Endothelial cell of umbilical vein (primary cell): ENCODE measurements at regions not wholly inside any gene's neighbourhood (a gene's known extent, or its start where the extent isn't known, plus 50 kb on each side); places are given as distances from the start of the nearest gene placed in this dataset.

Source experiments
- BruUV-seq: library from RNA; stranded (reverse); fragments of 400-500 nt; replicated peaks from 2 replicates; lab custom pipeline; 2021; lab: Mats Ljungman, UMichigan
- CTCF ChIA-PET: fragments of 300-600, 350-600 bp; sonication (Branson Sonifier 250); formaldehyde crosslinking; loops from one replicate; lab custom pipeline; 2021; ENCODE audit warnings: antibody characterized with exemption, inconsistent platforms; lab: Charles Lee
- POLR2A ChIA-PET: fragments of 300-600, 350-600 bp; sonication (Branson Sonifier 250); formaldehyde crosslinking; loops from one replicate; lab custom pipeline; 2021; ENCODE audit warnings: antibody characterized with exemption, inconsistent platforms; lab: Charles Lee
- DNase-seq: peaks from one replicate; pipeline ENCODE4 v3.0.0-alpha.2; 2011; ENCODE audit warnings: low read depth, low spot score
- FAIRE-seq: peaks from 2 replicates; lab custom pipeline; 2011; peaks lifted over from hg19 to GRCh38; lab: Jason Lieb, UNC
- H2AFZ ChIP-seq: 2 replicates; pipeline ENCODE4 v1.6.0; 2012; ENCODE audit warnings: low read depth, low read length, control low read depth, inconsistent platforms
- H3K27ac ChIP-seq: 2 replicates; pipeline ENCODE4 v1.5.1; 2011; ENCODE audit warnings: low read depth, mild to moderate bottlenecking, control low read depth, low read length, moderate library complexity; ENCODE audit not compliant: insufficient read depth
- H3K27me3 ChIP-seq, 2 experiments: 2 replicates each; pipeline versions ENCODE4 v1.6.0 to v1.6.1; 2011; ENCODE audit warnings: low read length in 2 of 2, mixed read lengths in 1 of 2; ENCODE audit not compliant: control insufficient read depth in 2 of 2, insufficient read depth in 2 of 2
- H3K36me3 ChIP-seq, 2 experiments: 2 replicates in 1 of 2; 3 replicates in 1 of 2; pipeline ENCODE4 v1.5.1; 2011; ENCODE audit warnings: low read length in 2 of 2, mild to moderate bottlenecking in 1 of 2, moderate library complexity in 1 of 2; ENCODE audit not compliant: control insufficient read depth in 2 of 2, insufficient read depth in 2 of 2; ENCODE audit errors: extremely low read depth in 1 of 2
- H3K4me1 ChIP-seq: 3 replicates; pipeline ENCODE4 v1.5.1; 2011; ENCODE audit warnings: mild to moderate bottlenecking, low read length; ENCODE audit not compliant: control insufficient read depth, insufficient read depth; ENCODE audit errors: extremely low read depth
- H3K4me2 ChIP-seq: 2 replicates; pipeline ENCODE4 v1.6.1; 2011; ENCODE audit warnings: low read length, control low read depth, mixed read lengths; ENCODE audit not compliant: insufficient read depth
- H3K4me3 ChIP-seq, 3 experiments: fragments of 200-600 bp in 1 of 3; sonication (generic), shearing (Covaris generic) in 1 of 3; replicated peaks in 1 of 3; 2 replicates each; pipeline ENCODE4 v1.5.1; 2011 to 2016; ENCODE audit warnings: control low read depth in 3 of 3, low read length in 3 of 3, mild to moderate bottlenecking in 2 of 3, inconsistent platforms in 1 of 3, low read depth in 1 of 3, moderate library complexity in 1 of 3; ENCODE audit not compliant: insufficient read depth in 1 of 3
- H3K79me2 ChIP-seq: 2 replicates; pipeline ENCODE4 v1.6.0; 2012; ENCODE audit warnings: low read length, inconsistent platforms; ENCODE audit not compliant: control insufficient read depth, insufficient read depth
- H3K9ac ChIP-seq: replicated peaks from 2 replicates; pipeline ENCODE3; 2011; ENCODE audit warnings: low read length, control low read depth; ENCODE audit not compliant: insufficient read depth; ENCODE audit errors: extremely low read depth
- H3K9me1 ChIP-seq: replicated peaks from 3 replicates; pipeline ENCODE4 v1.6.0; 2011; ENCODE audit warnings: mild to moderate bottlenecking, low read length; ENCODE audit not compliant: control insufficient read depth, insufficient read depth; ENCODE audit errors: extremely low read depth
- H3K9me3 ChIP-seq: replicated peaks from 2 replicates; pipeline ENCODE4 v1.5.1; 2012; ENCODE audit warnings: low read length, inconsistent platforms; ENCODE audit not compliant: control insufficient read depth, insufficient read depth
- H4K20me1 ChIP-seq: replicated peaks from 2 replicates; pipeline ENCODE3; 2011; ENCODE audit warnings: mild to moderate bottlenecking, low read length; ENCODE audit not compliant: control insufficient read depth, insufficient read depth; ENCODE audit errors: extremely low read depth
- GATA2 ChIP-seq: IDR thresholded peaks from 2 replicates; pipeline ENCODE4 v1.7.0; 2011; ENCODE audit warnings: low read depth, mild to moderate bottlenecking, moderate library complexity, mixed read lengths, low read length; ENCODE audit not compliant: insufficient read length, insufficient read depth
- JUN ChIP-seq: IDR thresholded peaks from 2 replicates; pipeline ENCODE4 v1.6.1; 2011; ENCODE audit warnings: borderline replicate concordance, low read depth; ENCODE audit not compliant: insufficient read length, insufficient read depth
- MAX ChIP-seq: IDR thresholded peaks from 2 replicates; pipeline ENCODE4 v1.6.1; 2011; ENCODE audit not compliant: insufficient read depth, insufficient read length
- POLR2AphosphoS5 ChIP-seq: IDR thresholded peaks from 2 replicates; pipeline ENCODE4 v1.6.1; 2012; ENCODE audit warnings: low read depth, mild to moderate bottlenecking, control low read depth, low read length, moderate library complexity; ENCODE audit not compliant: insufficient read depth
- dilution Hi-C: fragments of 300-500 bp; cut with MboI; formaldehyde crosslinking; loops from one replicate; pipeline ENCODE4 v1.15.0; 2019; ENCODE audit warnings: low sequenced_read_pairs; ENCODE audit not compliant: extremely low pct_ligation_motif_present
- intact Hi-C: fragments of 100-400 bp; cut with micrococcal nuclease; formaldehyde crosslinking; loops from one replicate; pipeline ENCODE4 v1.10.0; 2022
- TF ChIP-seq, protein P1 (sequence below), 2 donors: IDR thresholded peaks; 1 replicate in 1 of 2; 2 replicates in 1 of 2; pipeline ENCODE4 v1.5.1; 2011; ENCODE audit warnings: low read length in 2 of 2, mild to moderate bottlenecking in 2 of 2, moderate library complexity in 2 of 2, control low read depth in 1 of 2, inconsistent platforms in 1 of 2, low read depth in 1 of 2; ENCODE audit not compliant: insufficient read depth in 1 of 2; ENCODE audit errors: extremely low read depth in 1 of 2

DNA sequence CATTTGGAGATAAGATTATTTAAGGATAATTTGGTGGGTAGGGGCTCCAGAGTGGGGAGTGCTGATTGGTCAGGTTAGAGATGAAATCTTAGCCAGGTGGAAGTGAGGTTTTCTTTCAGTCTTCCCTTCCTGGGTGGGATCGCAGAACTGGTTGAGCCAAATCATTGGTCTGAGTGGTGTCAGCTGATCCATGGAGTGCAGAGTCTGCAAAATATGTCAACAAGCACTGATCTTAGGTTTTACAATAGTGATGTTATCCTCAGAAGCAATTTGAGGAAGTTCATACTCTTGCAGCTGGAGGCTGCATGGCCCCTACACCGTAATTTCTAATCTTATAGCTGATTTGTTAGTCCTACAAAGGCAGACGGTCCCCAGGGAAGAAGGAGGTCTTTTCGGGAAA, 1483.4 kb upstream of the ZEB2 start:
- H3K36me3 ChIP-seq, result no peaks in the 10 kb centered on the region
- H3K4me2 ChIP-seq, result no peak overlapping the region
- H3K4me3 ChIP-seq, result no peak overlapping the region
- H3K9me3 ChIP-seq, result no peaks in the 10 kb centered on the region
- H3K9ac ChIP-seq, result no peak overlapping the region
- no TSS peak for BruUV-seq
- no peak overlapping the region for H2AFZ ChIP-seq
- TF ChIP-seq MAX, result no peak
- TF ChIP-seq, protein P1, sequence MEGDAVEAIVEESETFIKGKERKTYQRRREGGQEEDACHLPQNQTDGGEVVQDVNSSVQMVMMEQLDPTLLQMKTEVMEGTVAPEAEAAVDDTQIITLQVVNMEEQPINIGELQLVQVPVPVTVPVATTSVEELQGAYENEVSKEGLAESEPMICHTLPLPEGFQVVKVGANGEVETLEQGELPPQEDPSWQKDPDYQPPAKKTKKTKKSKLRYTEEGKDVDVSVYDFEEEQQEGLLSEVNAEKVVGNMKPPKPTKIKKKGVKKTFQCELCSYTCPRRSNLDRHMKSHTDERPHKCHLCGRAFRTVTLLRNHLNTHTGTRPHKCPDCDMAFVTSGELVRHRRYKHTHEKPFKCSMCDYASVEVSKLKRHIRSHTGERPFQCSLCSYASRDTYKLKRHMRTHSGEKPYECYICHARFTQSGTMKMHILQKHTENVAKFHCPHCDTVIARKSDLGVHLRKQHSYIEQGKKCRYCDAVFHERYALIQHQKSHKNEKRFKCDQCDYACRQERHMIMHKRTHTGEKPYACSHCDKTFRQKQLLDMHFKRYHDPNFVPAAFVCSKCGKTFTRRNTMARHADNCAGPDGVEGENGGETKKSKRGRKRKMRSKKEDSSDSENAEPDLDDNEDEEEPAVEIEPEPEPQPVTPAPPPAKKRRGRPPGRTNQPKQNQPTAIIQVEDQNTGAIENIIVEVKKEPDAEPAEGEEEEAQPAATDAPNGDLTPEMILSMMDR (IDR thresholded peaks at IDR 0.05; ENCODE audit: extremely low read depth in 1 of 2, insufficient read depth in 1 of 2, low read depth in 1 of 2, low read length in 2 of 2), result no peak
- TF ChIP-seq POLR2AphosphoS5, result no peak
- TF ChIP-seq GATA2, result no peak
- TF ChIP-seq JUN, result no peak
- no peaks in the 10 kb centered on the region for H3K4me1 ChIP-seq
- H3K27ac ChIP-seq, result no peak overlapping the region
- intact Hi-C loops (no loop called here), dilution Hi-C loops (no loop called here)
- no peaks in the 10 kb centered on the region for H3K9me1 ChIP-seq
- ChIA-PET CTCF (no interaction called here), POLR2A (no interaction called here)
- DNase-seq, result no peak
- H4K20me1 ChIP-seq, result no peaks in the 10 kb centered on the region
- no peaks in the 10 kb centered on the region for H3K27me3 ChIP-seq
- no peak for FAIRE-seq
- H3K79me2 ChIP-seq, result no peaks in the 10 kb centered on the region

- Histone ChIP-seq H3K4me1 (no peaks in the 10 kb centered on the region), H3K4me2 (no peak overlapping the region), H3K79me2 (no peaks in the 10 kb centered on the region), H3K36me3 (no peaks in the 10 kb centered on the region), H3K4me3 (no peak overlapping the region), H4K20me1 (no peaks in the 10 kb centered on the region), H3K9me1 (no peaks in the 10 kb centered on the region), H3K27ac (no peak overlapping the region), H3K27me3 (no peaks in the 10 kb centered on the region), H3K9me3 (no peaks in the 10 kb centered on the region), H3K9ac (no peak overlapping the region), H2AFZ (no peak overlapping the region)
- ChIA-PET CTCF (no interaction called here), POLR2A (no interaction called here)
- no TSS peak for BruUV-seq
- DNase-seq, result no peak
- dilution Hi-C loops, result no loop called here
- no peak for TF ChIP-seq JUN
- TF ChIP-seq, protein P1 (IDR thresholded peaks at IDR 0.05; ENCODE audit: extremely low read depth in 1 of 2, insufficient read depth in 1 of 2, low read depth in 1 of 2, low read length in 2 of 2), result no peak
- intact Hi-C loops, result no loop called here
- no peak for FAIRE-seq
Observed at GRCh38 chr2:145994910-145995309, 1475.0 kb upstream of the ZEB2 start.
